ENCODE measurements at regions not wholly inside any gene's neighbourhood (a gene's known extent, or its start where the extent isn't known, plus 50 kb on each side); places are given as distances from the start of the nearest gene placed in this dataset.
A peak's percentile ranks its signal among the peaks of the same experiment; 100 is the strongest.

GRCh38 chr12:108043286-108043685 lies 85.8 kb upstream of the WSCD2 start:
- DNase-seq = no peak

- DNase-seq = no peak
Observed at GRCh38 chr12:108043750-108044533, 85.1 kb upstream of the WSCD2 start.

- DNase-seq = no peak
Observed at GRCh38 chr12:108046135-108046534, 83.0 kb upstream of the WSCD2 start.

- no peak for DNase-seq
Observed at GRCh38 chr12:108046650-108047049, 82.4 kb upstream of the WSCD2 start.

GRCh38 chr12:108047071-108047550 lies 82.0 kb upstream of the WSCD2 start:
- no peak for DNase-seq

GRCh38 chr12:108048686-108049085 lies 80.4 kb upstream of the WSCD2 start:
- no peak for DNase-seq

GRCh38 chr12:108050696-108051095 lies 78.4 kb upstream of the WSCD2 start:
- no peak for DNase-seq

- DNase-seq = no peak
Observed at GRCh38 chr12:108052260-108052659, 76.8 kb upstream of the WSCD2 start.

- no peak for DNase-seq
Observed at GRCh38 chr12:108053512-108053911, 75.6 kb upstream of the WSCD2 start.

- no peak for DNase-seq
Observed at GRCh38 chr12:108054496-108054895, 74.6 kb upstream of the WSCD2 start.

- DNase-seq = peak in 1 of 2 experiments; percentile 66
Observed at GRCh38 chr12:108055141-108055540, 73.9 kb upstream of the WSCD2 start.

- no peak for DNase-seq
Observed at GRCh38 chr12:108060067-108060466, 69.0 kb upstream of the WSCD2 start.

GRCh38 chr12:108060903-108061302 lies 68.2 kb upstream of the WSCD2 start:
- DNase-seq = no peak

- peak; percentile 21 to 49 for DNase-seq
Observed at GRCh38 chr12:108063192-108063591, 65.9 kb upstream of the WSCD2 start.

- peak; percentile 48 to 77 for DNase-seq
Observed at GRCh38 chr12:108065069-108065468, 64.0 kb upstream of the WSCD2 start.

- no peak for DNase-seq
Observed at GRCh38 chr12:108066583-108067577, 62.2 kb upstream of the WSCD2 start.

GRCh38 chr12:108069651-108070165 lies 59.4 kb upstream of the WSCD2 start:
- DNase-seq = no peak

- no peak for DNase-seq
Observed at GRCh38 chr12:108075561-108075960, 53.5 kb upstream of the WSCD2 start.

GRCh38 chr12:108076556-108076955 lies 52.5 kb upstream of the WSCD2 start:
- DNase-seq = peak in 1 of 2 experiments; percentile 22

- no peak for DNase-seq
Observed at GRCh38 chr12:108078428-108078827, 50.7 kb upstream of the WSCD2 start.
